Ishikawa (cell line): ENCODE measurements at regions not wholly inside any gene's neighbourhood (a gene's known extent, or its start where the extent isn't known, plus 50 kb on each side); places are given as distances from the start of the nearest gene placed in this dataset.

ENCODE experiments used
- CEBPB ChIP-seq: IDR thresholded peaks from 2 replicates; pipeline ENCODE4 v1.6.1; 2012
- CREB1 ChIP-seq: IDR thresholded peaks from 2 replicates; pipeline ENCODE4 v1.6.1; 2012; ENCODE audit warnings: low read depth
- EGR1 ChIP-seq: IDR thresholded peaks from 2 replicates; pipeline ENCODE4 v1.6.1; 2012
- EP300 ChIP-seq: IDR thresholded peaks from 2 replicates; pipeline ENCODE4 v1.6.1; 2012; ENCODE audit warnings: borderline replicate concordance
- RAD21 ChIP-seq: IDR thresholded peaks from 2 replicates; pipeline ENCODE4 v1.6.1; 2012; ENCODE audit warnings: low read depth
- TAF1 ChIP-seq: IDR thresholded peaks from 2 replicates; pipeline ENCODE4 v1.6.1; 2012; ENCODE audit warnings: low read depth, mild to moderate bottlenecking
- TCF12 ChIP-seq: IDR thresholded peaks from 2 replicates; pipeline ENCODE4 v1.6.1; 2012; ENCODE audit warnings: low read depth
- TEAD4 ChIP-seq: IDR thresholded peaks from 2 replicates; pipeline ENCODE4 v1.6.1; 2012
- USF1 ChIP-seq: IDR thresholded peaks from 2 replicates; pipeline ENCODE4 v1.6.1; 2012
- YY1 ChIP-seq: IDR thresholded peaks from 2 replicates; pipeline ENCODE4 v1.6.1; 2012; ENCODE audit warnings: low read depth
- TF ChIP-seq, protein P1 (sequence below): IDR thresholded peaks from 2 replicates; pipeline ENCODE4 v1.6.1; 2012; ENCODE audit warnings: low read depth, mild to moderate bottlenecking
- TF ChIP-seq, protein P2 (sequence below): IDR thresholded peaks from 2 replicates; pipeline ENCODE4 v1.6.1; 2012

DNA sequence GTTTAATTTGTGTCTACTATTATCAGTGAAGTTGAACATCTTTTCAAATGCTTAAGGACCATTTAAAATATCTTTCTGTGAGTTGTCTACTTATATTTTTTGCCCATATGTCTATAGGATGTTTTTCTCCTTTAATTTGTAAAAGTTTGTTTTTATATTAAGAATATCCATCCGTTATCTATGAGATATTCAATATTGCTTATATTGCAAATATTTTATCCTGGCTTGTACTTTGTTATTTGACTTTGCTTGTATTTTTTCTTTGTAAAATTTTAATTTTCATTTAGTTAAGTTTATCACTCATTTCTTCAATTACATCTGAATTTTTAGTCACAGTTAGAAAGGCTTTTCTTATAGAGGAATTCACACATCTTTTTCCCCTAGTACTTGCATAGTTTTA, 117.0 kb upstream of the MLIP start:
- no peak for TF ChIP-seq CEBPB
- no peak for TF ChIP-seq EP300
- TF ChIP-seq USF1 = no peak
- TF ChIP-seq, protein P1, sequence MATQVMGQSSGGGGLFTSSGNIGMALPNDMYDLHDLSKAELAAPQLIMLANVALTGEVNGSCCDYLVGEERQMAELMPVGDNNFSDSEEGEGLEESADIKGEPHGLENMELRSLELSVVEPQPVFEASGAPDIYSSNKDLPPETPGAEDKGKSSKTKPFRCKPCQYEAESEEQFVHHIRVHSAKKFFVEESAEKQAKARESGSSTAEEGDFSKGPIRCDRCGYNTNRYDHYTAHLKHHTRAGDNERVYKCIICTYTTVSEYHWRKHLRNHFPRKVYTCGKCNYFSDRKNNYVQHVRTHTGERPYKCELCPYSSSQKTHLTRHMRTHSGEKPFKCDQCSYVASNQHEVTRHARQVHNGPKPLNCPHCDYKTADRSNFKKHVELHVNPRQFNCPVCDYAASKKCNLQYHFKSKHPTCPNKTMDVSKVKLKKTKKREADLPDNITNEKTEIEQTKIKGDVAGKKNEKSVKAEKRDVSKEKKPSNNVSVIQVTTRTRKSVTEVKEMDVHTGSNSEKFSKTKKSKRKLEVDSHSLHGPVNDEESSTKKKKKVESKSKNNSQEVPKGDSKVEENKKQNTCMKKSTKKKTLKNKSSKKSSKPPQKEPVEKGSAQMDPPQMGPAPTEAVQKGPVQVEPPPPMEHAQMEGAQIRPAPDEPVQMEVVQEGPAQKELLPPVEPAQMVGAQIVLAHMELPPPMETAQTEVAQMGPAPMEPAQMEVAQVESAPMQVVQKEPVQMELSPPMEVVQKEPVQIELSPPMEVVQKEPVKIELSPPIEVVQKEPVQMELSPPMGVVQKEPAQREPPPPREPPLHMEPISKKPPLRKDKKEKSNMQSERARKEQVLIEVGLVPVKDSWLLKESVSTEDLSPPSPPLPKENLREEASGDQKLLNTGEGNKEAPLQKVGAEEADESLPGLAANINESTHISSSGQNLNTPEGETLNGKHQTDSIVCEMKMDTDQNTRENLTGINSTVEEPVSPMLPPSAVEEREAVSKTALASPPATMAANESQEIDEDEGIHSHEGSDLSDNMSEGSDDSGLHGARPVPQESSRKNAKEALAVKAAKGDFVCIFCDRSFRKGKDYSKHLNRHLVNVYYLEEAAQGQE = no peak
- no peak for TF ChIP-seq YY1
- TF ChIP-seq RAD21 = no peak
- TF ChIP-seq, protein P2, sequence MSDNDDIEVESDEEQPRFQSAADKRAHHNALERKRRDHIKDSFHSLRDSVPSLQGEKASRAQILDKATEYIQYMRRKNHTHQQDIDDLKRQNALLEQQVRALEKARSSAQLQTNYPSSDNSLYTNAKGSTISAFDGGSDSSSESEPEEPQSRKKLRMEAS = no peak
- TF ChIP-seq CREB1 = no peak
- TF ChIP-seq EGR1 = no peak
- no peak for TF ChIP-seq TEAD4
- no peak for TF ChIP-seq TCF12
- no peak for TF ChIP-seq TAF1
